Retina (tissue), 1 donor: ENCODE measurements at regions not wholly inside any gene's neighbourhood (a gene's known extent, or its start where the extent isn't known, plus 50 kb on each side); places are given as distances from the start of the nearest gene placed in this dataset.

Experiments
- DNase-seq: peaks from one replicate; pipeline ENCODE4 v3.0.0-alpha.2; 2016

DNA sequence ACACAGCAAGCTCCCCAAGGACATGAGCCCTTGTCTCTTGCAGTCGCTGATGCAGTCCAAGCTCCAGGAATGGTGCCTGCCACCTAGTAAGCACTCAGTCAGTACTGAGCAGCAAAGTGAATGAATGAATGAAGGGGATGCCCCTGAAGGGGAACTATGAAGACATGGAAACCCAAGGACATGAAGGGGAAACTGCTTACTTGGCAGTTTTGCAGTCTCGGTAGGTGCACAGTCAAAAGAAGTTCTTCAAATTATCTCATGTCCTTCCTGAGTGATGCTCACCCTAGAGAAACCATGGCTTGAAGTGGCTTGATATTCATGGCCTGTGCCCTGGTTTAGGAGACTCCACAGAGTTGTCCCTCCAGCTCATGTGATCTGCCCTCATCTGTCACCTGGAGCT, 102.1 kb upstream of the DLX2 start:
- DNase-seq, result peak; percentile 22

- peak; percentile 36 for DNase-seq
Measured at GRCh38 chr2:172205292-172205691, 102.6 kb upstream of the DLX2 start.

- DNase-seq, result no peak
Measured at GRCh38 chr2:172207911-172208310, 105.2 kb upstream of the DLX2 start.

DNA sequence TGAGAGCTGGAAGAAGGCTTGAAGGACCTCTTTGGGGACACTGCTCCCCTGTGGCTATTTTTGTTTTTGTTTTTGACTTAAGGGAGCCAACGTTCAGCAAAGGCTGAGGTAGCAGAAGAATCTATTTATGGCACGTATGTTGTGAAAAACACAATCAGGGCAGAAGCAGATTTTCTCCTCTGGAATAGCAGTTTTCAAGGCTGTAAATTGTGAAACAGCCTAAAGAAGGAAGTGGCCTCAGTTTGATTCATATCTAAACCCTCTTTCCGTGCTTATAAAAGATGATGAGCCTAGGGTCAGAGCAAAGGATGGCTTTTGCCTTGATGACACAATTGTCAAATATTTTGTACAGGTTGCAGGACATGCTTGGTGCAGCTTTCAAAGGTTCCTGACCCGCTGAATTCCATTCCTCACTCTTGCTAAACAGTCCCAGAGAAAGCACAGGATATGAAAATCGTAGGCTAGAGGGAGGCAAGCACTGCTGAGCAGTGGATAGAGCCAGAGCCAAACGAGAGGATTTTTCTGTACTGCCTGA, 106.2 kb upstream of the DLX2 start:
- DNase-seq, result no peak

- no peak for DNase-seq
Measured at GRCh38 chr2:172210599-172210998, 107.9 kb upstream of the DLX2 start.

- DNase-seq, result no peak
Measured at GRCh38 chr2:172211512-172211911, 108.8 kb upstream of the DLX2 start.

GRCh38 chr2:172213116-172213860, 110.6 kb upstream of the DLX2 start:
- DNase-seq, result peak; percentile 17

DNA sequence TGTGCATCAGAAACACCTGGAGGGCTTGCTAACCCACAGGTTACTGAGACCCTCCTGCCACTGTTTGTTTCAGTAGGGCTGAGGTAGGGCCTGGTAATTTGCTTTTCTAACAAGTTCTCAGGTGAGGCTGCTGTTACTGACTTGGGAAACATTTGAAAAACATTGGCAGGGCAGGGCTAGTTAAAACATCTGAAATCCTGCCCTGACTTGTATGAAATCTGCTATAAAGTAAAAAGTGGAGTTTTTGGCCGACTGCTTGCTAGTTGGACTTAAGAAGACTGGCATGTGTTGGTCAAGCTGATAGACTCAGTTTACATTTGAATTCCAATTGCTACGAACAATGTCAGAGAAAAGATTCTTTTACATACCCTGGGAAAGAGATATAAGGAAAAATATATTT, 111.6 kb upstream of the DLX2 start:
- DNase-seq, result no peak

DNA sequence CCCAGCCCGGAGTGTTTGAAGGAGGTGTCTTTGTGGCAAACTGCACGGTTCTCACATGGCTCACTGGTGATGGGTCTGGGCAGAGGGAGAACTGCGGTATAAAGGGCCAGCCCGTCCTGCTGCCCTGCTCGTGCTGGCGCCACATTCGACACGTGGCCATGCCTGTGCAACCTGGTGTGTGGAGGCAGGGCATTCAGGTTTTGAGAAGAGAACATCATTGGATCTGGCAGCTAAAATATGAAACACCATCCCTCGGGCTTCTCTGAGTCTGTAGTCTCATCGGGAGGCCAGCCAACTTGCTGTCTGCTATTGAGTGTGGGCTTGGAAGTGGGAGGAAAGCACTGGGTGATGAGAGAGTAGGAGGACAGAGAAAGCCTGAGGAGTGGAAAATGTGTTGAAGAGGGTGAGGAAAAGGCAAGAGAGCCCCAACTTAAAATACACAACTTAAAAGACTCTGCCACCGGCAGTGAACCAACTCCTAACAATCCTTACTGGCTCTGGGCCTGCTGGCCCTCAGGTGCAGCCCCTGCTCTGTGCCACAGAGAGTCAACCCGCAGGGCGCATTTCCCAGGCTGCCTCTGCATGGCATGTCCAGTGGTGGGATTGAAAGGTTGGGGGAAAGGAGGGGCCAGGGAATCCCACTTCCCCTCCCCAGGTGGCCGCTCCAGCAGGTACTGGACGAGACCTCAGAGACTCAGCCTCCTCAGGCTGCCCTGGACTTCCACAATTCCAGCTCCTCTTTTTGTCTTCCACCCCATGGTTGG, 112.7 kb upstream of the DLX2 start:
- no peak for DNase-seq

GRCh38 chr2:172215936-172216335, 113.2 kb upstream of the DLX2 start:
- peak; percentile 6 for DNase-seq

DNA sequence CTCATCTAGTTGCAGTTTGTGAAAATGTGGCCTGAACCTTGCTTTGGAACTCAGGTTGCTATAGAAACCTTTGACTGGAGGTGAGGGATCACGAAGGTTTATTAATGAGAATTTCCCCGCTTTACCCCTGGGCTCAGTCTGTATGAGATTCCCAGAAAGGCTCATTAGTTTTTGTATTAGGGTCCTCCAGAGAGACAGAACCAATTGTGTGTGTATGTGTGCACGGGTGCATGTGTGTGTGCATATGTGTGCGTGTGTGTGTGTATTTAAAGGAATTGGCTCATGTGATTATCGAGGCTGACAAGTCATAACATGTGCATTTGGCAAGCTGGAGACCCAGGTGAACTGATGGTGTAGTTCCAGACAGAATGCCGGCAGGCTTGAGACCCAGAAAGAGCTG, 113.8 kb upstream of the DLX2 start:
- DNase-seq, result peak; percentile 32

- DNase-seq, result no peak
Measured at GRCh38 chr2:172219201-172219600, 116.5 kb upstream of the DLX2 start.

GRCh38 chr2:172220121-172220520, 117.4 kb upstream of the DLX2 start:
- no peak for DNase-seq

GRCh38 chr2:172223601-172224054, 120.9 kb upstream of the DLX2 start:
- no peak for DNase-seq

DNA sequence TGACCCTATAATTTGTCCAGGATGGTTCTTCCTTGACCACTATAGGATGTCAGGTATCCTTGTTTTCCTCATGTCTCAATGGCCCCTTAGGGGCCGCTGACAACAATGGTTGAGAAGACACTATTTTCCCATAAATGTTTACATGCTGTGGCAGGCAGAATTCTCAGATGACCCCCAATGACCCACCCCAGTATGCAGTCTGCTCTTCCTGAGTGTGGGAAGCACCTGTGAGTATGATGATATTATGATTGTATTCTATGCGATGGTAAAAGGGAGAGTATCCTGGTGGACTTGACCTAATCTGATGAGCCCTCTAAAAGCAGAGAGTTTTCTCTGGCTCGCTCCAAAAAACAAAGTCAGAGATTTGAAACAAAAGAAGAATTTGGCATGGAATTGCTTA, 123.1 kb upstream of the DLX2 start:
- no peak for DNase-seq

- no peak for DNase-seq
Measured at GRCh38 chr2:172226244-172227061, 123.8 kb upstream of the DLX2 start.

DNA sequence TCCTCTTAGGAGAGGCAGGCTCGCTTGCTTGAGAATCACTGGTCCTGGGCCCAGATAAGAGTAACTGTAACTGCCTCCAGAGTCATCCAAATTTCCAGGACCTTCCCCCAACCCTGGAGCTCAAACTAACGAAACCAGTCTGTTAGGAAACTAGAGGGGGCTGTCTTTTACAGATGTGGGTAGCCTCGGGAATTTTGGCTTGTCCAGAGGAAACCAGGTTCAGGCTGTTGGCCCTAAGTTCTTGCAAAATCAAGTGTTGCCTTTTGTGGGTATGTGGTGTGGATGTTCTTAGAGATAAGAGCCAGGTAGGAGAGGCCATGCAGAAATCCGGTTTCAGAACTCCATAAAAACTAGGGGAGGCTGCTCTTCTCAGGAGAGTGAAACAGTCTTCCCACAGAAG, 125.0 kb upstream of the DLX2 start:
- no peak for DNase-seq

- DNase-seq, result no peak
Measured at GRCh38 chr2:172228177-172228808, 125.6 kb upstream of the DLX2 start.

GRCh38 chr2:172229125-172229524, 126.4 kb upstream of the DLX2 start:
- no peak for DNase-seq

- no peak for DNase-seq
Measured at GRCh38 chr2:172230332-172230888, 127.7 kb upstream of the DLX2 start.

DNA sequence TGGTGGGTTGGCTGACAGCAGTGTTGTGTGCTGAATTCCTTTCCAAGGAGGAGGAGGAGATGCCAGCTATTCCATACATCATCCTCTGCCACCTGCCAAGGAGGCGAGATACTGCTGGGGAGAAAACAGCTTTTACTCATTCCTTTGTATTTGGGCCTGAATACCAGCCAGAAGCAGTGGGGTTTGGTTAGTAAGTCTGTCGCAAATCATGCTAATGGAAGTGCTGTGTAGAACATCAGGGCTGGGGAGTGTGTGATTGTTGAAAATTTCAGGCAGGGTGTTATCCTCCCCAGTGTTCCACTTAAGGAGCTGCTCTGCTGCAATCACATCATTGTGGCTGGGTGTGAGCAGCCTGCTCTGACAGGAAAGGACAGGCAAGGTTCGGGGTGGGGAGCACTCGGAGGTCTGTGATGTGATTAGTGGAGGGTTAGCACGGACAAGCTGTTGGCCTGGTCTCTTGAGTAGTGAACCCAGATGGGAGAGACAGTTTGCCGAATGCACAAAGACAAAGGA, 128.2 kb upstream of the DLX2 start:
- peak; percentile 46 for DNase-seq

DNA sequence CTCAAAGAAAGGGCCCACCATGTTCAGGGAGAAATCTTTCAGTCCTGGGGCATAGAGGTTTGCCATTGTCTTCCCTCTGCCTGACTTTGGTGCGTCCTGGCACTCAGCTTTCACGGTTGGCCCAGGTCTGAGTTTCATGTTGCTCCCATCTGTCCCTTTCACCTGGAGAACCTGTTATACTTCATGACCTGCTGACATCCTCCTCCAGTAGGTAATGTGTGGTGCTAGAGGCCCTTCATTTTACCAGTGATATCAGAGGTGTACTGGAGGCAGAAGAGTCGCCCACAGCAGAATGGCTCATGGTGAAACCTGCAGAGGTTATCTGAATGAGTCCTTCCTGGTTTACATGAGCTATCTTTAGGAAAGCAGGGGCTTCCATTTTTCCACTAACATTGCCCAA, 128.8 kb upstream of the DLX2 start:
- DNase-seq, result no peak
